ENCODE measurements at regions not wholly inside any gene's neighbourhood (a gene's known extent, or its start where the extent isn't known, plus 50 kb on each side); places are given as distances from the start of the nearest gene placed in this dataset.
"Not testable (repeated sequence)": the region's sequence is repeated elsewhere in the genome, so short reads cannot be mapped to it uniquely, and the experiment has no call there.

- TF ChIP-seq POLR2AphosphoS5, POLR2A (IDR thresholded peaks at IDR 0.05): not testable (repeated sequence)
- TF ChIP-seq, protein P1, sequence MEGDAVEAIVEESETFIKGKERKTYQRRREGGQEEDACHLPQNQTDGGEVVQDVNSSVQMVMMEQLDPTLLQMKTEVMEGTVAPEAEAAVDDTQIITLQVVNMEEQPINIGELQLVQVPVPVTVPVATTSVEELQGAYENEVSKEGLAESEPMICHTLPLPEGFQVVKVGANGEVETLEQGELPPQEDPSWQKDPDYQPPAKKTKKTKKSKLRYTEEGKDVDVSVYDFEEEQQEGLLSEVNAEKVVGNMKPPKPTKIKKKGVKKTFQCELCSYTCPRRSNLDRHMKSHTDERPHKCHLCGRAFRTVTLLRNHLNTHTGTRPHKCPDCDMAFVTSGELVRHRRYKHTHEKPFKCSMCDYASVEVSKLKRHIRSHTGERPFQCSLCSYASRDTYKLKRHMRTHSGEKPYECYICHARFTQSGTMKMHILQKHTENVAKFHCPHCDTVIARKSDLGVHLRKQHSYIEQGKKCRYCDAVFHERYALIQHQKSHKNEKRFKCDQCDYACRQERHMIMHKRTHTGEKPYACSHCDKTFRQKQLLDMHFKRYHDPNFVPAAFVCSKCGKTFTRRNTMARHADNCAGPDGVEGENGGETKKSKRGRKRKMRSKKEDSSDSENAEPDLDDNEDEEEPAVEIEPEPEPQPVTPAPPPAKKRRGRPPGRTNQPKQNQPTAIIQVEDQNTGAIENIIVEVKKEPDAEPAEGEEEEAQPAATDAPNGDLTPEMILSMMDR (IDR thresholded peaks at IDR 0.05): not testable (repeated sequence)
Measured at GRCh38 chr2:111428915-111429314, 308.2 kb downstream of the BCL2L11 start.

All from stomach (tissue), 4 donors.